DLD1 (cell line): ENCODE measurements at regions not wholly inside any gene's neighbourhood (a gene's known extent, or its start where the extent isn't known, plus 50 kb on each side); places are given as distances from the start of the nearest gene placed in this dataset.
"Not testable (repeated sequence)": the region's sequence is repeated elsewhere in the genome, so short reads cannot be mapped to it uniquely, and the experiment has no call there.

Experiments used
- in situ Hi-C: cut with HindIII; loops from 2 replicates; pipeline ENCODE4 v1.10.0; 2017; ENCODE audit warnings: low sequenced_read_pairs

- in situ Hi-C loops = loop anchor here (5.0 kb wide), 1 partner anchor 140 kb away; no protein-coding TSS in a partner anchor
These were observed 361.2 kb downstream of the ATP23 start for GRCh38 chr12:58302487-58303011.

DNA sequence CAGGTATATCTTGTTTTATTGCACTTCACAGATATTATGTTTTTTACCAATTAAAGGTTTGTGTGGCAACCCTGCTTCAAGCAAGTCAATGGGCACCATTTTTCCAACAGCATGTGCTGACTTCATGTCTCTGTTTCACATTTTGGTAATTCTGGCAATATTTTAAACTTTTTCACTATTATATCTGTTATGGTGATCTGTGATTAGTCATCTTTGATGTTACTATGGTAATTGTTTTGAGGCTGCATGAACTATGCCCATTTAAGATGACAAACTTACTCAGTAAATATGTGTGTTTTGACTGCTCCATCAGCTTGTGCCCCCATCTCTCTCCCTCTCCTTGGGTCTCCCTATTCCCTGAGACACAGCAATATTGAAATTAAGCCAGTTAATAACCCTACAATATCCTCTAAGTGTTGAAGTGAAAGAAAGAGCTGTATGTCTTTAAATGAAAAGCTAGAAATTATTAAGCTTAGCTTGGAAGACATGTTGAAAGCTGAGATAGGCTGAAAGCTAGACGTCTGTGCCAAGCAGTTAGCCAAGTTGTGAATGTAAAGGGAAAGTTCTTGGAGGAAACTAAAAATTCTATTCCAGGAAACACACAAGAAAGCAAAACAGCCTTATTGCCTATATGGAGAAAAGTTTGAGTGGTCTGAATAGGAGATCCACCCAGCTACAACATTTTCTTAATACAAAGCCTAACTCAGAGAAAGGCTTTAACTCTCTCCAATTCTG, 365.1 kb downstream of the ATP23 start:
- in situ Hi-C loops = no loop called here

DNA sequence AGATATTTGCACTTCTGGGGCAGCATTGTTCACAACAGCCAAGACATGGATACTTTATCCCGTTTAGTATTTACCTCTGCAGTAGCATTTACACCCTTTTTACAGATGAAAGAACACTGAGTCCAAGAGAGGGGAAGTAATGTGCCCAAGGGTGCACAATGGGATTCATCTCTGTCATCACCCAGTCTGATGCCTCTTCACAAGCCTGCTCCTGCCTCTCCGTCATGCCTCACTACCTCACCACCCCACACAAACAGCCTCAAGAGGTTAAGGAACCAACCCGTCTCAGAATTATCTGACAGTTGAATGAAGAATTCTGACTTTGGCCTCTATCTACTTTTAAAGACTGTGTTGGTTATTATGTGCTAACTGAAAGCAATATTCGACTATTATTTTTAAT, 368.4 kb downstream of the ATP23 start:
- in situ Hi-C loops = no loop called here

DNA sequence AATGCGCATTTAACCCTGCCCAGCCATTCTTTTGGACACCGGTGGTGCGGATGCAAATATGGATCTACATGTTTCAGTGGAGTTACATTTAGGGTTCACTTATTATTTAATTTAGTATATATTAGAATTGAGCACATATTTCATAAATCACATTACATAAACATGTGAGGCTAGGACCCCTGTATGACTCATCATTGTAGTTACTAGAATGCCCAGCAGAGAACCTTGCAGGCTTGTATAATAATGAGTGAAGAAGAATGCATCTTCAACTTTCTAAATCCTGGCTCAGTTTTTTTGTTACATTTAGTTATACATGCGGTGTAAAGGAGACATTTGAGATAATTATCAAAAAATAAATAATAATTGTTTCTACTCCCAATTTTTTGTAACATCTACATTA, 369.0 kb downstream of the ATP23 start:
- in situ Hi-C loops = no loop called here

- in situ Hi-C loops = no loop called here
These were observed 369.6 kb downstream of the ATP23 start for GRCh38 chr12:58310809-58311622.

GRCh38 chr12:58313091-58313855, 371.9 kb downstream of the ATP23 start:
- in situ Hi-C loops = no loop called here

- in situ Hi-C loops = no loop called here
These were observed 373.2 kb downstream of the ATP23 start for GRCh38 chr12:58314610-58315009.

DNA sequence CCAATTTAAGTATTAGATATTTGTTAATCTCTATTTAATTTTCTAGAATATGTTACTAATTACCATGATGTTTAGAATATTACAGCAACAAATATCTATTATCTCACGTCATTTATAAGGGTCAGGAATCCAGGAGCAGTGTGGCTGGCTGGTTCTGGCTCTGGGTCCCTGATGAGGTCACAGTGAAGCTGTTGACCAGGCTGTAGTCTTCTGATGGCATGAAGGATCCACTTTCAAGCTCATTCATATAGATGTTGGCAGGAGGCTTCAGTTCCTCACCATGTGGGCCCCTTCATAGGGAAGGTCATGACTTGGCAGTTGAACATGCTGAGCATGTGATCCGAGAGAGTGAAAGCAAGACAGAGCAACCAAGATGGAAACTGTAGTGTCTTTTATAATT, 375.6 kb downstream of the ATP23 start:
- in situ Hi-C loops = no loop called here

GRCh38 chr12:58321414-58321813, 380.0 kb downstream of the ATP23 start:
- in situ Hi-C loops = no loop called here

GRCh38 chr12:58323676-58324075, 382.3 kb downstream of the ATP23 start:
- in situ Hi-C loops = no loop called here

- in situ Hi-C loops = no loop called here
These were observed 384.2 kb downstream of the ATP23 start for GRCh38 chr12:58325561-58325960.

DNA sequence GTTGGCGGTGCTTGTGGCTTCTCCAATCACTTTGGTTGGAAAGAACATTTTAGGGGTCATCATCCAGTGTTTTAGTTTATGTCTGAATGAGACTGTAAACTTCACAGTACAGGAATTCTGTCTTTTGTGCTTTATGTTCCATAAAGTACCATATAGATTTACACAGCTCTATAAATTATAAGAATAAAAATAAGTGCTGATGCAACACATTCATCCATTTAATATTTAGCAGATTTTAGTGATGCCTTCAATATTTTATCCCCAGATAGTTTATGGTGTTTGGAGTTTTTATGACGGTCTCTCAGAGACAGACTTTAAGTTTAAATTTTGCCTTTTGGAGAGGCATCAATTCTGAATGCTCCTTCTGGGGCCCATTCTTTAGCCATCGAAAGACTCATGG, 385.2 kb downstream of the ATP23 start:
- in situ Hi-C loops = no loop called here

GRCh38 chr12:58336581-58337242, 395.3 kb downstream of the ATP23 start:
- in situ Hi-C loops = not testable (repeated sequence)

- in situ Hi-C loops = not testable (repeated sequence)
These were observed 396.2 kb downstream of the ATP23 start for GRCh38 chr12:58337539-58337938.

DNA sequence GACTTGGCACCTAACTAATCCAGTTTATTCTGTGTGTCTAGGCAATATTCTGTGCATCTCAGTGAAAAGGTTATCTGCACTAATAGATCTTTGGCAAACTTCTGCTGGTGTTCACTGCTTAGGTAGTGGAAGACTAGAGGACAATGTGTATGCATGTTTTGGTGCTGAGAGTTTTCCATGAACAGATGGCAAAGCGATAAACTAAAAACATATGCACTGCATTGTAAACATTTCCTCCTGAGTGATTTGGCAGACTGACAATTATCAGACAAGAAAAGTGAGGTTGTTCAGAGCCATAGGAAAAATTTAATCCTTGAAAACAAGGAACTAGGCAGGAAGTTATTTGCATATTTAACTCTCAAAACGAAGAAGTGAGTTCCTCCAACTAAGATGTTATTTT, 400.4 kb downstream of the ATP23 start:
- in situ Hi-C loops = no loop called here

DNA sequence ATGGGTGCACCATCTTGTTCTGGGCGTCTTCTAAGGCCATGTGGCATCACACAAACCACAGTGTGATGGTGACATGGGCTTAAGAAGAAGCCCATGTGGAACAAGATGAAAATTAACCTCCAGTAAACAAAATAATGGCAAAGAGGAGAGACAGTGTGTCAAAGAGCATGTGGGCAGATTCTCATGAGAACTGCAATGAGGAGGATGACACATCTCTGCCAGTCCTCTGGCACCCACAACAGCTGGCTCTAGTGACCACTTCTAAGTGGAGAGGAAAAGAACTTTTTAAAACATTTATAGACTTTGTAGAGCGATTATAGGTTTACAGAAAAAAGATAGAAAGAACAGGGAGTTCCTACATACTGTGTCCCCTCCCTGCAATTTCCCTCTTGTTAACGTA, 401.4 kb downstream of the ATP23 start:
- in situ Hi-C loops = no loop called here

DNA sequence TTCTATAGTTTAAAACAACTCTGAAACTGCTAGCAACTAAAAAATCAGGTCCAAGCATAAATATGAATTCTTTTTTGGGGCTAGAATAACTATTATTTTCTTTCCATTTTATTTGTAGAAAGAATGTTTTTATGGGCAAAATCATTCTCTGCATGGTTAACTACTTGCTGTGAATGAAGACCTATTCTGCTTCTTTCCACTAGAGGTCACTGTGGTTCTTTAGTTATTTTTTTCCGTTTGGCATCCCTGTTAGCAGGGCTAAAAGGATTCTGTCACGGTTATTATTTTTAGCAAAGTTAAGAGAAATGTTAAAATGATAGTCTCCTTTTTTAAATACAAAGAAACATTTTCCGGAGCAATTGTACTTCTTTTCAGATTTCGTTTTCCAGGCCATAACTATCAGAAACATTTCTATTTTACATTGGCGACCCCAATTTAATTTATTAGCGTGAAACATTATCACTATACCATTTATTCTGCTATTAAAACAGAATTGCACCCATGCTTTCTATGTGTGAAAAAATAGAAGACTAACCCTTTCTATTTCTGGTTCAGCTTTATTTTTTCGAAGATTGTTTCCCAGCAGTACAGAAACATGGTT, 404.8 kb downstream of the ATP23 start:
- in situ Hi-C loops = no loop called here

- in situ Hi-C loops = no loop called here
These were observed 405.8 kb downstream of the ATP23 start for GRCh38 chr12:58347188-58347587.

DNA sequence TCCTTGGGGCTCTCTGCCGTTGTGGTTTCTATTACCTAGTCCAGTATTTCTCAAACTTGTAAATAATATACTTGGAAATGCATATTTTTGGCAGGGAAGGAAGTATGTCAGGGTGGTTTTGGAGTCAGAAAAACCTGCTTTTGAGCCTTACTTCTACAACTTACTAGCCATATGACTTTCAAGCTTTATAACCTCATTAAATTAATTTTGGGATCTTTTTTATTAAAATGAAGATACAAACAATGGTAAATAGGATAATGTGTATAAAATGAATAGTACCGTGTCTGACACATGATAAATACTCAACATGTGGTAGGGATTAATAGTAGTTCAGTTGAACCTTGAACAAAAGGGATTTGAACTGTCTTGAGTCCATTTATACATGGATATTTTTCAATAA, 406.3 kb downstream of the ATP23 start:
- in situ Hi-C loops = no loop called here

DNA sequence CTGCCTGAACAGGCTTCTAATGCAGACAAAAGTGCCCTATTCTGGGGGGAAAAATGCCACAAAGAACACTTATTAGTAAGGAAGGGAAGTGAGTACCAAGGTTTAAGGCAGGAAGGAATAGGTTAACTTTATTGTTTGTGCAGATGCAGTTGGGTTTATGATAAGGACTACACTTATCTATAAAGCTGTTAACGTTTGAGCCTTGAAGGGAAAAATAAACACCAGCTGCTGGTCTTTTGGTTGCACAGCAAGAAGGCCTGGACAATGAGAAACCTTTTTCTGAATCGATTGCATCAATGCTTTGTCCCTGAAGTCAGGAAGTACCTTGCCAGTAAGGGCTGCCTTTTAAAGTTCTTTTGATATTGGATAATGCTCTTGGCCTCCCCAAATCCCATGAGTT, 407.8 kb downstream of the ATP23 start:
- in situ Hi-C loops = no loop called here
